ENCODE measurements at regions not wholly inside any gene's neighbourhood (a gene's known extent, or its start where the extent isn't known, plus 50 kb on each side); places are given as distances from the start of the nearest gene placed in this dataset.
A peak's percentile ranks its signal among the peaks of the same experiment; 100 is the strongest.

DNA sequence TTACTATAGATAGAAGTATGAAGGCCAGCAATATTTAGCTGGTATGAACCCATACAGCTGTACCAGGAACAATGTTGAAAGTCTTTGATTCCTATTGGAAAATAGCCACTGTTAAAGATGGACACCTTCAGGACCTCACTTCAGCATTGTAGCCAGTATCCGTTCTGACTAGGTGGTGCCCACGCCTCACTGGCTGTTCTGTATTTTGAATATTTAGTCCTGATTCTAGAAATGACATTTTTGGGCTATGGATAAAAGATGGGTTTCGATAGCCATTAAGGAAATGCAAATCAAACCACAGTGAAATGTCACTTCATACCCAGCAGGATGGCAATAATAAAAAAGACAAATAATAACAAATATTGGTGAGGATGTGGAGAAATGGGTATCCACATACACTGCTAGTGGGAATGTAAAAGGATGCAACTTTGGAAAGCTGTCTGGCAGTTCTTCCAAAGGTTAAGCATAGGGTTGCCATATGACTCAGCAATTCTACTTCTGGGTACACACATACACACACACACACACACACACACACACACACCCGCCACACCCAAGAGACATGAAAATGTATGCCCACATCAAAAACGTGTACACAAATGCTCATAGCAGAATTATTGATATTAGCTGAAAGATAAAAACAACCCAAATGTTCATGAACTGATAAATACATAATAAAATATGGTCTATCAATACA is 56.8 kb downstream of the UTRN start:
- TF ChIP-seq, protein P1, sequence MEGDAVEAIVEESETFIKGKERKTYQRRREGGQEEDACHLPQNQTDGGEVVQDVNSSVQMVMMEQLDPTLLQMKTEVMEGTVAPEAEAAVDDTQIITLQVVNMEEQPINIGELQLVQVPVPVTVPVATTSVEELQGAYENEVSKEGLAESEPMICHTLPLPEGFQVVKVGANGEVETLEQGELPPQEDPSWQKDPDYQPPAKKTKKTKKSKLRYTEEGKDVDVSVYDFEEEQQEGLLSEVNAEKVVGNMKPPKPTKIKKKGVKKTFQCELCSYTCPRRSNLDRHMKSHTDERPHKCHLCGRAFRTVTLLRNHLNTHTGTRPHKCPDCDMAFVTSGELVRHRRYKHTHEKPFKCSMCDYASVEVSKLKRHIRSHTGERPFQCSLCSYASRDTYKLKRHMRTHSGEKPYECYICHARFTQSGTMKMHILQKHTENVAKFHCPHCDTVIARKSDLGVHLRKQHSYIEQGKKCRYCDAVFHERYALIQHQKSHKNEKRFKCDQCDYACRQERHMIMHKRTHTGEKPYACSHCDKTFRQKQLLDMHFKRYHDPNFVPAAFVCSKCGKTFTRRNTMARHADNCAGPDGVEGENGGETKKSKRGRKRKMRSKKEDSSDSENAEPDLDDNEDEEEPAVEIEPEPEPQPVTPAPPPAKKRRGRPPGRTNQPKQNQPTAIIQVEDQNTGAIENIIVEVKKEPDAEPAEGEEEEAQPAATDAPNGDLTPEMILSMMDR (conservative IDR thresholded peaks at IDR 0.05), result no peak
- peak overlapping the region; percentile 89 for H3K27ac ChIP-seq

DNA sequence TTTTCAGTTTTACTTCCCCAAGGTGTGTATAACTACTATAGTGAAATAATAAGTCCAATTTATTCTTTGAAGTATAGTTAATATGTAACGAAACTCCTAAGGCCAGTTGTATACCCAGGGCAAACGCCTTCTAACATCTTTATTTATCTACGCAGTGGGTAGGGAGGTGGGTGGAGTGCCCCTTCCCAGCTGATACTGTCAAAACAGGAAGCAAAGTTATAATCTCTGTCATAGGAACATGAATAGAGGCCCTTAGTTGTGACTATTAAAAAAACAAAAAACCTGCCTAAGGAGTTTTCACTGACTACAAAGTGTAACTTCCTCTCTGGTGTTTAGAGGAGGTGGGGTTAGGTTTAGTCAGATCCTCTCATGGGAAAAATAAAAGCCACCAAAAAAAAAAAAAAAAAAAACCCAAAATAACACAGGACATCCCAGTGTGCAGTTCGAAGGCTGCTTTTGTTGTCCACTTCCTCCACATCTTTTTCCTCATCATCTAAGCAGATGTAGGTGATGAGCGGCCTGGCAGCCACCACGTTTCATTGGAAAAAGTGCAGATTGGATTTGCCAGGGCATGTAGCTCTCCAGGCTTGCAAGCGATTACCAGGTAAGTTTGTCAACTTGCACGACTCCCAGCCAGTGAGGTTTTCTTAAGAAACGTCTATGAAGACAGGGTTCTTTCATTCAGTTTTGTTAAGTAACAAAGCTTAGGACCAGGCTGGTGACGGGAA is 58.7 kb downstream of the UTRN start:
- TF ChIP-seq, protein P1 (conservative IDR thresholded peaks at IDR 0.05), result no peak
- peak overlapping the region; percentile 89 for H3K27ac ChIP-seq

DNA sequence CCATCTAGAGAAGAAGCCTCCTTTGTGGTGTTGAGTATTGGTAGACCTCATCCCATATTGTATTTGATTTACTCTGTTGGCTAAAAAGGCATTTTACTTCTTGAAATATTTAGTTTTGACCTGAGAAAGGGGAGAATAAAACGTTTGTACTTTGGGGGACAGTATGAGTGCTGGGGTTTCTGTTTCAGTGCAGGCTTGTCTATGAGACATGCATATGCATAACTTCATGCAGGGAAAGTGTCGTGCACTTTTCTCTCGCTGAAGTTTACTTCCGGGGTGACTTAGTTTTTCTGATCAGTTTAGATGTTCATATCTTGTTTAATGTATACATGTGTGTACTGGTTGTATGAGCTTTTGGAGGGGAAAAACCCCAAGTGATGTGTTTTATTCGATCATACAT is 59.5 kb downstream of the UTRN start:
- peak overlapping the region; percentile 89 for H3K27ac ChIP-seq
- TF ChIP-seq, protein P1 (conservative IDR thresholded peaks at IDR 0.05), result no peak

DNA sequence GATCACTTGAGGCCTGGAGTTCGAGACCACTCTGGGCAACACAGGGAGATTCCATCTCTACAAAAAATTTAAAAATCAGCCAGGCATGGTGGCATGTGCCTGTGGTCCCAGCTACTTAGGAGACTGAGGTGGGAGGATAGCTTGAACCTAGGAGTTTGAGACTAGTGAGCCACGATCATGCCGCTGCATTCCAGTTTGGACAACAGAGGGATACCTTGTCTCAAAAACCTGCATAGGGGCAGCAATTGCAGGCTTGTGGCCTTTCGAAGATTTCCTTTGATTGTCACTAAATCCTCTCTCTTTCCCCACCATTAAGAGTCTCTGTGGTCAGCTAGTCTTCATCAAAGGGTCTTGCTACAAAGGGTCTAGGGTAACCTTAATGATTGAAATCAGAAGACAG is 60.3 kb downstream of the UTRN start:
- TF ChIP-seq, protein P1 (conservative IDR thresholded peaks at IDR 0.05), result no peak
- peak overlapping the region; percentile 89 for H3K27ac ChIP-seq

DNA sequence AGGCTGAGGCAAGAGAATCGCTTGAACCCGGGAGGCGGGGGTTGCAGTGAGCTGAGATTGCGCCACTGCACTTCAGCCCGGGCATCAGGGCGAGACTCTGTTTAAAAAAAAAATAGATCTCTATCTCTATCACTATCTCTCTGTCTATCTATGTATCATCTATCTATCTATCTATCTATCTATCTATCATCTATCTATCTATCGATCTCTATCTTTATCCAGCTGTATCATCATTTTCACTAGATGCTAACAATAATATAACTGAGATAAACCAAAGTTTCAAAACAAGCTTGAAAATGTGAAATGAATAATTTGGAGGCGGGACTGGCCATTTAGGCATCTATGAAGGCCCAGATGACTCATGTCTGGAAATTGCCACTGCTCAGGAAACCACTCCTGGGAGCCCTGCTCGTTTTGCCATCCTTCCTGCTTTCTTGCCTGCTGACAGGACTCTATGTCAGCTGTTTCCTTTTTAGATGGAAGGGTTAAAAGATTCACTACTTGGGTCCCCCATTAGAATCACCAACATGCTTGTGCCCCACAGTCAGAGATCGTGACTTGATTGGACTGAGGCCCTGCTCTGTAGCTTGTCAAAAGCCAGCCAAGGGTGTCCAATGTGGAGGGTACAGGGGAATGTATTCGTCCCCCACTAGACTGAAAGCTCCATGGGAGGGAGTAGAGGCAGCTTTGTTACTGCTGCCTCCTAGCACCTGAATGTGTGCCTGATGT is 61.7 kb downstream of the UTRN start:
- peak overlapping the region; percentile 89 for H3K27ac ChIP-seq
- TF ChIP-seq, protein P1 (conservative IDR thresholded peaks at IDR 0.05), result no peak

DNA sequence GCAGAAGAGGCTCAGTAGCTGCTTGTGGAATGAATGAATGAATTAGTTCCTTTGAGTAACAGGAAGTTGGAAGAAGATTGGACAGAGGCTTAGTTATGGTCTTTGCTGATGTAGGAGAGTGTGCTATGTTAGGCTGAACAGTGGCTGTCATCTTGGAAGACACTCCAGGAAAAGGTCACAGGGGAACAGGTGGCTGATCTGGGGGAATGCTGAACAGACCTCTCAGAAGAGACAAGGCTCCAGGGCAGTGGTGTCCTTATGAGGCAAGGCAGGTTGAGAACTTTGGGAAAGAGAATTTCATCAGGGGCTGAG is 62.3 kb downstream of the UTRN start:
- TF ChIP-seq, protein P1 (conservative IDR thresholded peaks at IDR 0.05), result no peak
- H3K27ac ChIP-seq, result peak overlapping the region; percentile 89; the same call in 1 of the 2 replicates

DNA sequence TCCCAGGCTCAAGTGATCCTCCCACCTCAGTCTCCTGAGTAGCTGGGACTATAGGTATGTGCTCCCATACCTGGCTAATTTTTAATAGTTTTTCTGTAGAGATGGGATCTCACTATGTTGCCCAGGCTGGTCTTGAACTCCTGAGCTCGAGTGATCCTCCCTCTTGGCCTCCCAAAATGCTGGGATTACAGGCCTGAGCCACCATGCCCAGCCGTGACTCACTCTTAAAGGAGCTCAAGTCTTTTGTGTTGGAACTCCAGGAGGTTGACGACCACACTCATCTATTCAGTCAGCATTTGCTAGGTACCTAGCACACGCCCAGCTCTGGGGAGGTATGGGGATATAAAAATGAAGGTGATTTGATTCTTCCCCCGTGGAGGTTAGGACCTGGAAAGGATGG is 62.8 kb downstream of the UTRN start:
- TF ChIP-seq, protein P1 (conservative IDR thresholded peaks at IDR 0.05), result no peak
- no peak overlapping the region for H3K27ac ChIP-seq

All from VCaP (cell line).